UCSD-AML1 (cell line): ENCODE measurements at regions not wholly inside any gene's neighbourhood (a gene's known extent, or its start where the extent isn't known, plus 50 kb on each side); places are given as distances from the start of the nearest gene placed in this dataset.

Source experiments
- DNase-seq: peaks from one replicate; lab custom pipeline; 2025; ENCODE audit not compliant: unreplicated experiment; lab: John Stamatoyannopoulos, UW

- DNase-seq = no peak
Measured at GRCh38 chr9:7961076-7961475, 161.5 kb upstream of the DMAC1 start.

GRCh38 chr9:7960320-7961050, 160.9 kb upstream of the DMAC1 start:
- no peak for DNase-seq

GRCh38 chr9:7957803-7958202, 158.2 kb upstream of the DMAC1 start:
- DNase-seq = no peak

GRCh38 chr9:7947577-7947976, 148.0 kb upstream of the DMAC1 start:
- no peak for DNase-seq

- DNase-seq = no peak
Measured at GRCh38 chr9:7946458-7946857, 146.9 kb upstream of the DMAC1 start.

GRCh38 chr9:7944572-7944971, 145.0 kb upstream of the DMAC1 start:
- no peak for DNase-seq

GRCh38 chr9:7937761-7938491, 138.3 kb upstream of the DMAC1 start:
- no peak for DNase-seq

- no peak for DNase-seq
Measured at GRCh38 chr9:7936996-7937395, 137.4 kb upstream of the DMAC1 start.

- no peak for DNase-seq
Measured at GRCh38 chr9:7936163-7936562, 136.6 kb upstream of the DMAC1 start.

GRCh38 chr9:7935681-7936080, 136.1 kb upstream of the DMAC1 start:
- no peak for DNase-seq

- no peak for DNase-seq
Measured at GRCh38 chr9:7932767-7933166, 133.2 kb upstream of the DMAC1 start.

- DNase-seq = no peak
Measured at GRCh38 chr9:7930613-7931012, 131.0 kb upstream of the DMAC1 start.

GRCh38 chr9:7921545-7922197, 122.1 kb upstream of the DMAC1 start:
- DNase-seq = no peak

- no peak for DNase-seq
Measured at GRCh38 chr9:7912037-7912535, 112.5 kb upstream of the DMAC1 start.

- DNase-seq = no peak
Measured at GRCh38 chr9:7910426-7911020, 110.9 kb upstream of the DMAC1 start.

GRCh38 chr9:7909537-7909936, 110.0 kb upstream of the DMAC1 start:
- DNase-seq = no peak

- DNase-seq = no peak
Measured at GRCh38 chr9:7907551-7908337, 108.2 kb upstream of the DMAC1 start.

- DNase-seq = no peak
Measured at GRCh38 chr9:7906783-7907550, 107.4 kb upstream of the DMAC1 start.

- DNase-seq = no peak
Measured at GRCh38 chr9:7901621-7902020, 102.0 kb upstream of the DMAC1 start.

- no peak for DNase-seq
Measured at GRCh38 chr9:7900541-7900940, 101.0 kb upstream of the DMAC1 start.
